ENCODE measurements at regions not wholly inside any gene's neighbourhood (a gene's known extent, or its start where the extent isn't known, plus 50 kb on each side); places are given as distances from the start of the nearest gene placed in this dataset.

DNA sequence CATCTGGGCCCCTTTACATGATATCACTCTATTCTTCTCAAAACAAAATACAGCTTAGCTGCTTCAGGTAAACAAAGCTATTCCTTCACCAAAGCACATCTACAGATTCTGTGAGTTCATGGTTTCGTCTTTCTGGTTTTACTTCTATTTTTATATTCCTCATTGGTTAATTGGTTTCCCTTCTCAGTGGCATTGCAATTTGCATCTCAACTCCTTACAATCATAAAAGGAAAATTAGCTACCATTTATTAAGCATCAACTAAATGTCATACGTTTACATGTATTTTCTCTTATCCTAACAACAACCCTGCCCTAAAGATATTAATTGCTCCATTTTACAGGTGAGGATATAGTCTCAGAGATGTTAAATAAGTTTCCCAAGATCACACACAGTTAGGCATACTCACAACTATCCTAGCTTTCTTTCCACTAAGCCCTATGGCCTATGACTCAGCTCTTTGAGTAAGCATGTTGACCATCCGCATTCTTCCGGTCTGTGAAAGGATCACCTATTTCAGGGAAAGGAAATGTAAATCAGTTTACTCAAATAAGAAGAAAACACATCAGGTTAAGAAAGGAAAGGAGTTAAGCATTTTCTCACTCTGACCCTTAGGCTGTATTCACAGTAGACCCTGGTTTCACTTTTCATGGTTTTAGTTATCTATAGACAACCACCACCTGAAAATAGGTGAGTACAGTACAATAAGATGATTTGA lies 146.1 kb downstream of the CAAP1 start:
- TF ChIP-seq CTCF (conservative IDR thresholded peaks at IDR 0.05; ENCODE audit: low read depth, low read length) (no peak), EZH2 (IDR thresholded peaks at IDR 0.05; ENCODE audit: borderline replicate concordance, low read depth, low read length, poor library complexity, severe bottlenecking) (no peak)

Data from A673 (cell line).